ENCODE measurements at regions not wholly inside any gene's neighbourhood (a gene's known extent, or its start where the extent isn't known, plus 50 kb on each side); places are given as distances from the start of the nearest gene placed in this dataset.

DNA sequence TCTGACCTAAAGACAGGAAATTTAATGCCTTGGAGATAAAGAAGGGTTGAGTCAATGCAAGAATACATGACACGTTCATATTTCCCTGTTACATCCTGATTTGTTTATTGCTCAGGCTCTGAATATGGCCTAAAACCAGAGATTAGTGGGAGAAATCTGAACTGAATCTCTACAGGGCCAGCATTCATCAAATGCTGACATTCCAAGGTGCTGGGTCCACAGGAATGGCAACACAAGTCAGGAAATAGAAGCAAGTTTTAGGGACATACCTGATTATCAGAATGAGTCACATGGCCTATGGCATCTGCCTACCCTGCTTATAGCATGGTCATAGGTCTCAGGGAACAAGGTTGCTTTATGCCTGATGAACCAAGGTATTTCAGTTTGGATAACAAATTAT is 117.4 kb upstream of the CES5A start:
- H3K36me3 ChIP-seq (ENCODE audit: control insufficient read depth, insufficient read depth, low read length) = no peaks in the 10 kb centered on the region
- H3K4me3 ChIP-seq (ENCODE audit: low read depth in 2 of 2, low read length in 2 of 2) = no peak overlapping the region
- no TSS peak for BruUV-seq (replicated peaks)
- no peak for TF ChIP-seq TCF7L2 (IDR thresholded peaks at IDR 0.05; ENCODE audit: low read depth, low read length)
- TF ChIP-seq CTCF (IDR thresholded peaks at IDR 0.05) = no peak
- no peak for TF ChIP-seq POLR2AphosphoS5 (IDR thresholded peaks at IDR 0.05; ENCODE audit: low read depth, low read length)
- TF ChIP-seq, protein P1, sequence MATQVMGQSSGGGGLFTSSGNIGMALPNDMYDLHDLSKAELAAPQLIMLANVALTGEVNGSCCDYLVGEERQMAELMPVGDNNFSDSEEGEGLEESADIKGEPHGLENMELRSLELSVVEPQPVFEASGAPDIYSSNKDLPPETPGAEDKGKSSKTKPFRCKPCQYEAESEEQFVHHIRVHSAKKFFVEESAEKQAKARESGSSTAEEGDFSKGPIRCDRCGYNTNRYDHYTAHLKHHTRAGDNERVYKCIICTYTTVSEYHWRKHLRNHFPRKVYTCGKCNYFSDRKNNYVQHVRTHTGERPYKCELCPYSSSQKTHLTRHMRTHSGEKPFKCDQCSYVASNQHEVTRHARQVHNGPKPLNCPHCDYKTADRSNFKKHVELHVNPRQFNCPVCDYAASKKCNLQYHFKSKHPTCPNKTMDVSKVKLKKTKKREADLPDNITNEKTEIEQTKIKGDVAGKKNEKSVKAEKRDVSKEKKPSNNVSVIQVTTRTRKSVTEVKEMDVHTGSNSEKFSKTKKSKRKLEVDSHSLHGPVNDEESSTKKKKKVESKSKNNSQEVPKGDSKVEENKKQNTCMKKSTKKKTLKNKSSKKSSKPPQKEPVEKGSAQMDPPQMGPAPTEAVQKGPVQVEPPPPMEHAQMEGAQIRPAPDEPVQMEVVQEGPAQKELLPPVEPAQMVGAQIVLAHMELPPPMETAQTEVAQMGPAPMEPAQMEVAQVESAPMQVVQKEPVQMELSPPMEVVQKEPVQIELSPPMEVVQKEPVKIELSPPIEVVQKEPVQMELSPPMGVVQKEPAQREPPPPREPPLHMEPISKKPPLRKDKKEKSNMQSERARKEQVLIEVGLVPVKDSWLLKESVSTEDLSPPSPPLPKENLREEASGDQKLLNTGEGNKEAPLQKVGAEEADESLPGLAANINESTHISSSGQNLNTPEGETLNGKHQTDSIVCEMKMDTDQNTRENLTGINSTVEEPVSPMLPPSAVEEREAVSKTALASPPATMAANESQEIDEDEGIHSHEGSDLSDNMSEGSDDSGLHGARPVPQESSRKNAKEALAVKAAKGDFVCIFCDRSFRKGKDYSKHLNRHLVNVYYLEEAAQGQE (IDR thresholded peaks at IDR 0.05; ENCODE audit: insufficient read depth in 1 of 2, low read depth in 2 of 2, low read length in 1 of 2) = no peak
- TF ChIP-seq SIN3A (IDR thresholded peaks at IDR 0.05; ENCODE audit: borderline replicate concordance, insufficient read depth, low read depth, low read length) = no peak
- POLR2A ChIA-PET = no interaction called here
- ATAC-seq = no peak
- DNase-seq (ENCODE audit: low read depth, low spot score) = no peak
- H3K9me3 ChIP-seq (ENCODE audit: control insufficient read depth, insufficient read depth, low read depth, low read length) = no peaks in the 10 kb centered on the region
- no peaks in the 10 kb centered on the region for H3K4me1 ChIP-seq (ENCODE audit: control insufficient read depth, insufficient read depth, low read length)
- H3K27ac ChIP-seq (ENCODE audit: low read length) = no peak overlapping the region
- in situ Hi-C loops (cut with HindIII; ENCODE audit: low pct_unique_long_range_greater_than_20kb, low sequenced_read_pairs) (no loop called here), intact Hi-C loops (cut with micrococcal nuclease; ENCODE audit: unreplicated experiment) (no loop called here)
- CTCF ChIA-PET = no interaction called here
- no peaks in the 10 kb centered on the region for H3K27me3 ChIP-seq (ENCODE audit: control insufficient read depth, insufficient read depth, low read length)

DNA sequence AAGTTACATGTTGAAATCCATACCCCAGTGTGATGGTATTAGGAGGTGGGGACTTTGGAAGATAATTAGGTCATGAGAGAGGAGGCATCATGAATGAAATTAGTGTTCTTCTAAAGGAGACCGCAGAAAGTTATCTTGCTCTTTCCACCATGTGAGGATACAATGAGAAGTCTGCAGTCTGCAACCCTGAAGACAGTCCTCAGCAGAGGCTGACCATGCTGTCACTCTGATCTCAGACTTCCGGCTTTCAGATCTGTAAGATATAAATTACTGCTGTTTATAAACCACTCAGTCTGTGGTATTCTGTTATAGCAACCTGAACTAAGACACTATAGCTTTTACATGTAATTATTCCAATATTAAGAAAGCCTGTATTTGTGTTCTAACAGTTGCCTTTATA is 116.7 kb upstream of the CES5A start:
- intact Hi-C loops (cut with micrococcal nuclease; ENCODE audit: unreplicated experiment) = no loop called here
- TF ChIP-seq, protein P1 (IDR thresholded peaks at IDR 0.05; ENCODE audit: insufficient read depth in 1 of 2, low read depth in 2 of 2, low read length in 1 of 2) = no peak
- no peak for TF ChIP-seq POLR2AphosphoS5 (IDR thresholded peaks at IDR 0.05; ENCODE audit: low read depth, low read length)
- POLR2A ChIA-PET = no interaction called here

More for the DNA sequence above, 116.7 kb upstream of the CES5A start:
- Histone ChIP-seq H3K9me3 (ENCODE audit: control insufficient read depth, insufficient read depth, low read depth, low read length) (no peaks in the 10 kb centered on the region), H3K27me3 (ENCODE audit: control insufficient read depth, insufficient read depth, low read length) (no peaks in the 10 kb centered on the region), H3K4me3 (ENCODE audit: low read depth in 2 of 2, low read length in 2 of 2) (no peak overlapping the region), H3K4me1 (ENCODE audit: control insufficient read depth, insufficient read depth, low read length) (no peaks in the 10 kb centered on the region), H3K36me3 (ENCODE audit: control insufficient read depth, insufficient read depth, low read length) (no peaks in the 10 kb centered on the region), H3K27ac (ENCODE audit: low read length) (no peak overlapping the region)
- ATAC-seq (no peak), DNase-seq (ENCODE audit: low read depth, low spot score) (no peak)
- BruUV-seq (replicated peaks) = no TSS peak
- CTCF ChIA-PET = no interaction called here
- in situ Hi-C loops (cut with HindIII; ENCODE audit: low pct_unique_long_range_greater_than_20kb, low sequenced_read_pairs) = no loop called here
